ENCODE measurements at regions not wholly inside any gene's neighbourhood (a gene's known extent, or its start where the extent isn't known, plus 50 kb on each side); places are given as distances from the start of the nearest gene placed in this dataset.

- H3K27ac ChIP-seq: no peak overlapping the region
- TF ChIP-seq, protein P1, sequence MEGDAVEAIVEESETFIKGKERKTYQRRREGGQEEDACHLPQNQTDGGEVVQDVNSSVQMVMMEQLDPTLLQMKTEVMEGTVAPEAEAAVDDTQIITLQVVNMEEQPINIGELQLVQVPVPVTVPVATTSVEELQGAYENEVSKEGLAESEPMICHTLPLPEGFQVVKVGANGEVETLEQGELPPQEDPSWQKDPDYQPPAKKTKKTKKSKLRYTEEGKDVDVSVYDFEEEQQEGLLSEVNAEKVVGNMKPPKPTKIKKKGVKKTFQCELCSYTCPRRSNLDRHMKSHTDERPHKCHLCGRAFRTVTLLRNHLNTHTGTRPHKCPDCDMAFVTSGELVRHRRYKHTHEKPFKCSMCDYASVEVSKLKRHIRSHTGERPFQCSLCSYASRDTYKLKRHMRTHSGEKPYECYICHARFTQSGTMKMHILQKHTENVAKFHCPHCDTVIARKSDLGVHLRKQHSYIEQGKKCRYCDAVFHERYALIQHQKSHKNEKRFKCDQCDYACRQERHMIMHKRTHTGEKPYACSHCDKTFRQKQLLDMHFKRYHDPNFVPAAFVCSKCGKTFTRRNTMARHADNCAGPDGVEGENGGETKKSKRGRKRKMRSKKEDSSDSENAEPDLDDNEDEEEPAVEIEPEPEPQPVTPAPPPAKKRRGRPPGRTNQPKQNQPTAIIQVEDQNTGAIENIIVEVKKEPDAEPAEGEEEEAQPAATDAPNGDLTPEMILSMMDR (IDR thresholded peaks at IDR 0.05): no peak
- intact Hi-C loops (cut with DNase I): no loop called here
- DNase-seq: no peak
- no peak for ATAC-seq
- no peaks in the 10 kb centered on the region for H3K4me1 ChIP-seq
- no peaks in the 10 kb centered on the region for H3K36me3 ChIP-seq
- WGBS, 2 donors: 44 to 64% methylated on average over 7 of the region's 7 CpGs
- peaks cover 0 to 18% (median 8%) of the 10 kb centered on the region in 11 donors for H3K9me3 ChIP-seq
- no peak overlapping the region for H3K4me3 ChIP-seq
- peaks cover 0 to 17% (median 0%) of the 10 kb centered on the region in 7 donors for H3K27me3 ChIP-seq
Observed at GRCh38 chr12:118590406-118591150, 214.2 kb downstream of the SUDS3 start.

GRCh38 chr12:118603610-118604361 lies 227.4 kb downstream of the SUDS3 start:
- DNase-seq (no peak), ATAC-seq (no peak)
- TF ChIP-seq, protein P1 (IDR thresholded peaks at IDR 0.05): no peak
- no peaks in the 10 kb centered on the region for H3K36me3 ChIP-seq
- no peak overlapping the region for H3K27ac ChIP-seq
- no peaks in the 10 kb centered on the region for H3K4me1 ChIP-seq
- no peak overlapping the region for H3K4me3 ChIP-seq
- WGBS, 2 donors: 49 to 51% methylated on average over 3 of the region's 3 CpGs
- intact Hi-C loops (cut with DNase I): loop anchor here in 3 of 10 donors (10.0 kb wide), 2 partner anchors 169 to 199 kb away; no protein-coding TSS in a partner anchor
- H3K27me3 ChIP-seq: peaks cover 0 to 13% (median 6%) of the 10 kb centered on the region in 7 donors
- H3K9me3 ChIP-seq: no peaks in the 10 kb centered on the region

DNA sequence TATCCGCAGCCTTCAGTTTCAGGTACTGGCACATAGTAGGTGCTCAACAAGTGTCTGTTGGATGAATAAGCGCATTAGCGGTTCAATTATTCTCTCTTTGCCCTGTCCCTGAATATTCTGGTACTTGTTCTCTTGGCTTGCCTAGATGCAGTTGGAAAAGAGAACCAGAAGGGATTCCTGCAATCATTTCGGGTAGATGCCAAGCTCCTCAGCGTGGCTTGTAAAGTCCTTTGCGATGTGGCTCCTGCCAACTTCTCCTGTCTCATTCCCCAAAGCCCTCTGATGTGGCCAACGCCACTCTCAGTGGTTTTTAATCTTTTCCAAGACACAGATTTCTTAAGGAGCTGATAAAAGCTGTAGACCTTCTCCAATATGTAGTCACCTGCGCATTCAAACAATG lies 230.3 kb downstream of the SUDS3 start:
- WGBS, 2 donors: 72 to 80% methylated on average over 8 of the region's 8 CpGs
- H3K4me1 ChIP-seq: no peaks in the 10 kb centered on the region
- H3K27me3 ChIP-seq: peaks cover 0 to 14% (median 6%) of the 10 kb centered on the region in 7 donors
- H3K4me3 ChIP-seq: no peak overlapping the region
- ATAC-seq (peak in 1 of 8 donors; percentile 57), DNase-seq (no peak)
- intact Hi-C loops (cut with DNase I): loop anchor here in 3 of 10 donors (10.0 kb wide), 2 partner anchors 172 to 202 kb away; no protein-coding TSS in a partner anchor
- H3K36me3 ChIP-seq: no peaks in the 10 kb centered on the region
- TF ChIP-seq, protein P1 (IDR thresholded peaks at IDR 0.05): no peak
- no peaks in the 10 kb centered on the region for H3K9me3 ChIP-seq
- H3K27ac ChIP-seq: no peak overlapping the region

DNA sequence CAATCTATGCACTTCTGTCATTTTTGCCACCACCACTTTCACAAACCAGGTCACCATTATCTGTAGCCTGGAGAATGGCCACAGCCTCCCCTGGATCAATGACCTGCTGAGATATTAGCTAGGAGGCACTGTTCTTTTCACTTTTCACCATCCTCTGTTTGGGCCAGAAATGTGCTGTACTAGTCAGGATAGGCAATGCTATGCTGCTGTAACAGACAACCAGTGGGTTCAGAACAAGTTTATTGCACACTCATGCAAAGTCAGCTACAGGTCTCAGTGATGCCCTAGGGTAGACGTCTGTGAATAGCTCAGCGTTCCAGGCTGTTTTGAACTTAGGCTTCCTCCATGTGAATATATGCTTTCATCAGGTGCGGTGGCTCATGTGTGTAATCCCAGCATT lies 231.5 kb downstream of the SUDS3 start:
- WGBS, 2 donors: 84 to 98% methylated on average over 3 of the region's 3 CpGs
- no peak for DNase-seq
- TF ChIP-seq, protein P1 (IDR thresholded peaks at IDR 0.05): no peak
- H3K4me3 ChIP-seq: no peak overlapping the region
- no peak overlapping the region for H3K27ac ChIP-seq
- intact Hi-C loops (cut with DNase I): loop anchor here in 3 of 10 donors (10.0 kb wide), 2 partner anchors 173 to 203 kb away; no protein-coding TSS in a partner anchor
- H3K36me3 ChIP-seq: no peaks in the 10 kb centered on the region
- no peaks in the 10 kb centered on the region for H3K4me1 ChIP-seq
- peaks cover 0 to 5% (median 0%) of the 10 kb centered on the region in 11 donors for H3K9me3 ChIP-seq
- peaks cover 0 to 14% (median 0%) of the 10 kb centered on the region in 7 donors for H3K27me3 ChIP-seq
- ATAC-seq: no peak
